ENCODE measurements at regions not wholly inside any gene's neighbourhood (a gene's known extent, or its start where the extent isn't known, plus 50 kb on each side); places are given as distances from the start of the nearest gene placed in this dataset.

DNA sequence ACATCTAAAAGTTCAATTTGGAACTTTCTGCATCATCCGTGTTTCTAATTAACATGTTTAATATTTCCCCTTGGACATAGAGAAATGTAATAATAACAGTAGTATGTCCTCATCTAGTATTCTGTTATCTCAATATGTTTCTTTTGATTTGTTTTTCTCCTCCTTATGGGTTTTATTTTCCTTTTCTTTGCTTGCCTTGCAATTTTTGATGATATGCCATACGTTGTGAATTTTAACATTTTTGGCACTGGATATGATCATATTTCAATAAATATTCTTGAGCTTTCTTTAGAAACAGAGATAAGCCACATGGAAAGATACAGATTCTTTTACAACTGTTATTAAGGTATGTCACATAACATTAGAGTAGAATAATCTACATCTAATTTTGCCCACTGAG lies 1316.2 kb downstream of the CDH8 start:
- TF ChIP-seq, protein P1, sequence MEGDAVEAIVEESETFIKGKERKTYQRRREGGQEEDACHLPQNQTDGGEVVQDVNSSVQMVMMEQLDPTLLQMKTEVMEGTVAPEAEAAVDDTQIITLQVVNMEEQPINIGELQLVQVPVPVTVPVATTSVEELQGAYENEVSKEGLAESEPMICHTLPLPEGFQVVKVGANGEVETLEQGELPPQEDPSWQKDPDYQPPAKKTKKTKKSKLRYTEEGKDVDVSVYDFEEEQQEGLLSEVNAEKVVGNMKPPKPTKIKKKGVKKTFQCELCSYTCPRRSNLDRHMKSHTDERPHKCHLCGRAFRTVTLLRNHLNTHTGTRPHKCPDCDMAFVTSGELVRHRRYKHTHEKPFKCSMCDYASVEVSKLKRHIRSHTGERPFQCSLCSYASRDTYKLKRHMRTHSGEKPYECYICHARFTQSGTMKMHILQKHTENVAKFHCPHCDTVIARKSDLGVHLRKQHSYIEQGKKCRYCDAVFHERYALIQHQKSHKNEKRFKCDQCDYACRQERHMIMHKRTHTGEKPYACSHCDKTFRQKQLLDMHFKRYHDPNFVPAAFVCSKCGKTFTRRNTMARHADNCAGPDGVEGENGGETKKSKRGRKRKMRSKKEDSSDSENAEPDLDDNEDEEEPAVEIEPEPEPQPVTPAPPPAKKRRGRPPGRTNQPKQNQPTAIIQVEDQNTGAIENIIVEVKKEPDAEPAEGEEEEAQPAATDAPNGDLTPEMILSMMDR (IDR thresholded peaks at IDR 0.05): no peak
- TF ChIP-seq POLR2A (IDR thresholded peaks at IDR 0.05): no peak
